Ishikawa (cell line): ENCODE measurements at regions not wholly inside any gene's neighbourhood (a gene's known extent, or its start where the extent isn't known, plus 50 kb on each side); places are given as distances from the start of the nearest gene placed in this dataset.

ENCODE experiments used
- CEBPB ChIP-seq: IDR thresholded peaks from 2 replicates; pipeline ENCODE4 v1.6.1; 2012
- CREB1 ChIP-seq: IDR thresholded peaks from 2 replicates; pipeline ENCODE4 v1.6.1; 2012; ENCODE audit warnings: low read depth
- FOXM1 ChIP-seq: IDR thresholded peaks from 2 replicates; pipeline ENCODE4 v1.6.1; 2012; ENCODE audit warnings: low read depth, borderline replicate concordance
- RAD21 ChIP-seq: IDR thresholded peaks from 2 replicates; pipeline ENCODE4 v1.6.1; 2012; ENCODE audit warnings: low read depth
- TAF1 ChIP-seq: IDR thresholded peaks from 2 replicates; pipeline ENCODE4 v1.6.1; 2012; ENCODE audit warnings: low read depth, mild to moderate bottlenecking
- TF ChIP-seq, protein P1 (sequence below): IDR thresholded peaks from 2 replicates; pipeline ENCODE4 v1.6.1; 2012

DNA sequence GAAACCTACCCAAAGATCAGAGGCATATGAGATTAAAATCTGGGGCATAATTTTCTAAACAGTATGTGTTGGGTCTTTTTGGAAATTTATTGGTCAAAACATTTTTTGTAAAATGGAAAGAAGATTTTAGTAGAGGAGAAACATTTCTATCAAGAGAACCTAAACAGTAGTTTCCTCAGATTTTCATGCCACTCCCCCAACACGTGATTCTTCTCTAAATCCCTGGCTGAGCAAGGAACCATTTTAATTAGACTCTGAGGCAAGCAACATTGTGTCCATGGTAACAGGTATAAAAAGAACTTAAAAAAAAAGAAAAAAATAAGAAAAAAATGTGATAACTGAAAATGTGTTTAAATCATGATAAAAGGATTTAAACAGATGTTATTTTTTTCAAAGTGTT, 1105.2 kb upstream of the ZEB2 start:
- no peak for TF ChIP-seq TAF1
- no peak for TF ChIP-seq RAD21
- no peak for TF ChIP-seq CREB1
- TF ChIP-seq, protein P1, sequence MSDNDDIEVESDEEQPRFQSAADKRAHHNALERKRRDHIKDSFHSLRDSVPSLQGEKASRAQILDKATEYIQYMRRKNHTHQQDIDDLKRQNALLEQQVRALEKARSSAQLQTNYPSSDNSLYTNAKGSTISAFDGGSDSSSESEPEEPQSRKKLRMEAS, result no peak
- no peak for TF ChIP-seq FOXM1
- no peak for TF ChIP-seq CEBPB
